ENCODE measurements at regions not wholly inside any gene's neighbourhood (a gene's known extent, or its start where the extent isn't known, plus 50 kb on each side); places are given as distances from the start of the nearest gene placed in this dataset.
"Not testable (repeated sequence)": the region's sequence is repeated elsewhere in the genome, so short reads cannot be mapped to it uniquely, and the experiment has no call there.

- no peak for DNase-seq
Measured at GRCh38 chr11:11220786-11221185, 132.3 kb downstream of the CSNK2A3 start.

DNA sequence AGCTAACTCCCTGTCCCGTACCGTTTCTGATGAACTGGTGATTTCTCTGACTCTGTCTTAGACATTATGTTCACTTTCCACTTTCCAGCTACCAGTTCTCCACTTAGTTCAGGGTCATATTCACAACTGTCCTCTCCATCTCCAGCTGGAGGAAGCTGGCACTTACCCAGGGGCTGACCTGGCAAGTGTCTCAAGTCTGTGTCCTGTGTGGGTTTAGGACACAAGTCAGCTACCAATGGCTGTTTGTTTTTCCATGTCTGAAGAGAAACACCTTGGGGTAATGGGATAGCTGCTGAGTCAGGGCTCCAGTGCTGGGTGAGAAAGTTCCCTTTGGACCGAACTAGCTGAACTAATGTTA lies 134.4 kb downstream of the CSNK2A3 start:
- DNase-seq, result no peak

DNA sequence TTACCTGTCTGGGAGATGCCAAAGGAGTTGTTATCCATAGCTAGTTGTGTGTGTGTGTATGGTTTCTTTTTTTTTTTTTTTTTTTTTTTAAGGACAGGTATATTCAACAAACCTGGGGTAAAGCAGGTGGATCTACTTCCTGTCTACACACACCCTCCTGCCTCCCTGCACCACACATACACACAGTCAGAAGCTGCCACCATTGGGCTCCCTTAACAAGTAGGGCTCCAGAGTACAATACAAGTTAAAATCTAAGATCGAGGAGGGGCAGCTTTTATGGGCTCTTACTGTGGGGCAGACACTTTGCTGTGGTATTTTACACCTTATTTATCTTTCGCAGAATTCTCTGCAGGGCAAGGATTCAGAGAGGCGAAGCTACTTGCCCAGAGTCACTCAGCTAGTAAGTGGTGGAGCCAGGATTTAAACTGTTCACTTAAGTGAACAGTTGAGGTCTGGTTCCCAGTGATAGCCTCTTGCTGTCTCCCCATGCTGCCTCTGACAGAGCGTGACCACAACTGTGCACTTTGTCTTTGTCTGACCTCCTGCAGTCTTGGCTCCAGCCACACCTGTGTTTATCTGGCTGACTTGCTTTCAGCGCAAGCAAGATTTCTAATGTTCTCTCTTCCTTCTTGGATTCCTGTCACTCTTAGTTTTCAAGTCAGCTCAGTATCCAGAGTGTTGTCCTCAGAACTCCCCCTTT lies 135.0 kb downstream of the CSNK2A3 start:
- no peak for DNase-seq

- no peak for DNase-seq
Measured at GRCh38 chr11:11217289-11217928, 135.6 kb downstream of the CSNK2A3 start.

GRCh38 chr11:11215944-11216343 lies 137.1 kb downstream of the CSNK2A3 start:
- no peak for DNase-seq

DNA sequence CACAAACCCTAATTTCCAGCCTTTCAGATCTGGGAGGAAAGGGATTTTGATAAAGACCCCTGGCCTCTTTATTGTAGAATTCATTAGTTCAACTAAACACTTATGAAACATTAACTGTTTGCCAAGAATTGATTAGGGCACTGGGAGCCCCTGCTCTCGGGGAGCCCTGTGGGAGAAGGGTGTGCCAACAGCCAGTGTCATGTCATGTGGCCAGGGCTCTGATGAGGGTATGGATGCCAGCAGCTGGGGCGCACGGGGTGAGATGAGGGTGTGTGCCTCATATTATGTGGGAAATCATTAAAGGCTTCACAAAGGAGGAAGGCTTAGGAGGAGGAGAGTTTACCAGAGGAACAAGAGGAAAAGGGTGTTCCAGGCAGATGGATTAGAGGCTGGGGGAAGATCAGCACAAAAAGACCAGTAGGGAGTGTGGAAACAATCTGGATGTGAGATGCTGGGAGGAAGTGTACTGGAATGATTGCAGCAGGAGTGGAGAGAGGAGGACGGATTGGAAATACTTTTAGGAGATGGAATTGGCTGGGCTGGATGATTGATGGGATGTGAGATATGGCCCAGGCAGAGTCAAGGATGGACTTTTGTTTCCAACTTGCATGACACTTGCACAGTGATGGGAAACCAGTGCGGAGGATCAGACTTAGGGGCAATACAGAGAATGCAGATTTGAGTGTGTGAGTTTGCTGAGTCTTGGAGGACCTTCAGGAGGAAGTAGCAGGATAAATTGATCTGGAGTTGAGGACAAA lies 137.8 kb downstream of the CSNK2A3 start:
- DNase-seq, result no peak

- DNase-seq, result no peak
Measured at GRCh38 chr11:11213117-11213516, 139.9 kb downstream of the CSNK2A3 start.

- DNase-seq, result no peak
Measured at GRCh38 chr11:11211888-11212287, 141.2 kb downstream of the CSNK2A3 start.

GRCh38 chr11:11211186-11211585 lies 141.9 kb downstream of the CSNK2A3 start:
- DNase-seq, result no peak

- DNase-seq, result no peak
Measured at GRCh38 chr11:11210446-11210845, 142.6 kb downstream of the CSNK2A3 start.

- no peak for DNase-seq
Measured at GRCh38 chr11:11209967-11210366, 143.1 kb downstream of the CSNK2A3 start.

- no peak for DNase-seq
Measured at GRCh38 chr11:11208994-11209393, 144.1 kb downstream of the CSNK2A3 start.

GRCh38 chr11:11207428-11207827 lies 145.6 kb downstream of the CSNK2A3 start:
- DNase-seq, result no peak

GRCh38 chr11:11206484-11206883 lies 146.6 kb downstream of the CSNK2A3 start:
- no peak for DNase-seq

GRCh38 chr11:11202885-11203284 lies 150.2 kb downstream of the CSNK2A3 start:
- no peak for DNase-seq

DNA sequence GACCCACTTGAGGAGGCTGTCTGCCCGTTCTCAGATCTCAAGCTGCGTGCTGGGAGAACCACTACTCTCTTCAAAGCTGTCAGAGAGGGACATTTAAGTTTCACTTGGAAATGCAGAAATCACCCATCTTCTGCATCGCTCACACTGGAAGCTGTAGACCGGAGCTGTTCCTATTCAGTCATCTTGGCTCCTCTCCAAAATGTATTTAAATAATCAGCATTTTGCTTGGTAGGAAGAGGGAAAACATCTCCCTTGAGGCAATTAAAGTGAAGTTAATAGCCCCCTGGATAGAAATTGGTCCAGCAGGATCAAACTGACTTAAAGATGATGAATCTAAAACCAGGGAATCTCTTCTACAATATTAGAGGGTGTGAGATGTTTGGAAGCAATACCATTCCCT lies 151.7 kb downstream of the CSNK2A3 start:
- DNase-seq, result not testable (repeated sequence)

DNA sequence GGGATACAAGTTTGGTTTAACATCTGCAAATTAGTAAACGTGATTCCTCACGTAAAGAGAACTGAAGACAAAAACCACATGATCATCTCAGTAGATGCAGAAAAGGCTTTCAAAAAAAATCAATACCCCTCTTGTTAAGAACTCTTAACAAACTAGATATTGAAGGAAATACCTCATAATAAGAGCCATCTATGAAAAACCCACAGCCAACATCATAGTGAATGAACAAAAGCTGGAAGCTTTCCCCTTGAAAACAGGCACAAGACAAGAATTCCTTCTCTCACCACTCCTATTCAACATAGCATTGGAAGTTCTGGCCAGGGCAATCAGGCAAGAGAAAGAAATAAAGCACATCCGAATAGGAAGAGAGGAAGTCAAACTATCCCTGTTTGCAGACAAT lies 160.5 kb downstream of the CSNK2A3 start:
- no peak for DNase-seq

DNA sequence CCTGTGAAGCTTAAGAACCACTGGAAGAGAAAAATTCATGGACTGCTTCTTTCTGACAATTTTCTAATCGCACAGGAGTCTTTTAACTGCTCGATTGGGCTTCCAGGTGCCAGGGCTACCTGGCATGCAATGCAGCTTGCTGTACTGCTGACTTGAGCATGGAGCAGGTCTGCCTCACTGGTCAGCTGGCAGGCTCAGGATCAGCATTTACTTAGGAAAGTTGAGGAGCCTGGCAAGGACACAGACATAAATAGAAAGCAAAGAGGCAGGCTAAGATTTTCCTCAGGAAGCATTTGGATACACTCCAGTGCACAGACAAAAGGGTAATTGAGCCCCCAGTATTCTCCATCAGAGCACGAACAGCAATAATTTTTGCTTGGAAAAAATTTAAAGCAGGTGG lies 163.5 kb downstream of the CSNK2A3 start:
- DNase-seq, result no peak

DNA sequence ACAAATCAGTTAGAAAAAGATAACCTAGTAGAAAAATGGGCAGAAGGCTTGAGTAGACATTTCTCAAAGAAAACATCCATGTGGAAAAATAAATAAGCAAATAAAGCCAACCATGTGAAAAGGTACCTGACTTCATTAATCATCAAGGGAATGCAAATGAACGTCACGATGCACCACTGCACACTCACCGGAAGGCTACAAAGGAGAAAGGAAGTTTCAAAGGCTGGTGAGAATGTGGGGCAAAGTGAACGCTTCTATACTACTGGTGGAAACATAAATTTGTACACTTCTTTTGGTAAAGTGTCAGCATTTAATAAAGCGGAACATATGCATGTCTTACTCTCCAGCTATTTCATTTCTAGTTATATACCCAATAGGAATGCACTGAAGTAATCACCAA lies 166.8 kb downstream of the CSNK2A3 start:
- no peak for DNase-seq

GRCh38 chr11:11182261-11182660 lies 170.8 kb downstream of the CSNK2A3 start:
- DNase-seq, result no peak

GRCh38 chr11:11178671-11179638 lies 174.1 kb downstream of the CSNK2A3 start:
- no peak for DNase-seq

- DNase-seq, result no peak
Measured at GRCh38 chr11:11177156-11177808, 175.8 kb downstream of the CSNK2A3 start.

Data from GF-D8 (cell line).